Peyer's patch (tissue), 4 donors: ENCODE measurements at regions not wholly inside any gene's neighbourhood (a gene's known extent, or its start where the extent isn't known, plus 50 kb on each side); places are given as distances from the start of the nearest gene placed in this dataset.

ENCODE experiments used
- CTCF ChIP-seq, 6 experiments: fragments of 450-650 bp in 4 of 6; fragments of 200-600 bp in 2 of 6; sonication (generic) in 1 of 6; IDR thresholded peaks; one replicate each; pipeline ENCODE4 v1.5.1; 2017 to 2019; ENCODE audit warnings: antibody characterized with exemption in 6 of 6, mild to moderate bottlenecking in 3 of 6, moderate library complexity in 1 of 6
- POLR2A ChIP-seq, 2 donors: fragments of 450-650 bp; IDR thresholded peaks; one replicate each; pipeline ENCODE4 v1.5.1; 2017; ENCODE audit warnings: antibody characterized with exemption in 2 of 2, mild to moderate bottlenecking in 2 of 2, moderate library complexity in 2 of 2

DNA sequence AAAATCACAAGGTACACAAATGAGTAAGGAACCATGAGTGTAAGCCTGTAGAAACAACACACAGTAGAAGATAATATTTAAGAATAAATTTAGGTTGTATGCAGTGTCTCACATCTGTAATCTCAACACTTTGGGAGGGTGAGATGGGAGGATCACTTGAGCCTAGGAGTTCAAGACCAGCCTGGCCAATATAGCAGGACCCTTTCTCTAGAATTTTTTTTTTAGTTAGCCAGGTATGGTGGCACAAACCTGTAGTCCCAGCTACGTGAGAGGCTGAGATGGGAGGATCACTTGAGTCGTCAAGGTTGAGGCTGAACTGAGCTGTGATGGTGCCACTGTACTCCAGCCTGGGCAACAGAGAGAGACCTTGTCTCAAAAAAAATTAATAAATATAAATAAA, 401.2 kb upstream of the RORB start:
- no peak for TF ChIP-seq CTCF (IDR thresholded peaks at IDR 0.05)
- TF ChIP-seq POLR2A (IDR thresholded peaks at IDR 0.05) = no peak
